BJ (cell line): ENCODE measurements at regions not wholly inside any gene's neighbourhood (a gene's known extent, or its start where the extent isn't known, plus 50 kb on each side); places are given as distances from the start of the nearest gene placed in this dataset.
"Not testable (repeated sequence)": the region's sequence is repeated elsewhere in the genome, so short reads cannot be mapped to it uniquely, and the experiment has no call there.

Experiments
- CTCF ChIA-PET: fragments of 350-600 bp; formaldehyde crosslinking; extraction: SDS; loops from one replicate; lab custom pipeline; 2021; ENCODE audit warnings: antibody characterized with exemption, inconsistent platforms; lab: Yijun Ruan, JAX
- POLR2A ChIA-PET: fragments of 300-600 bp; sonication (Branson Sonifier 250); formaldehyde crosslinking; extraction: SDS; loops from one replicate; lab custom pipeline; 2021; ENCODE audit warnings: antibody characterized with exemption; lab: Charles Lee
- DNase-seq: peaks from one replicate; pipeline ENCODE4 v3.0.0-alpha.2; 2011; ENCODE audit warnings: low read depth
- H3K27me3 ChIP-seq: 2 replicates; pipeline ENCODE4 v1.6.0; 2011; ENCODE audit warnings: low read length; ENCODE audit not compliant: control insufficient read depth, insufficient read depth
- H3K36me3 ChIP-seq: 2 replicates; pipeline ENCODE4 v1.5.1; 2011; ENCODE audit warnings: low read length; ENCODE audit not compliant: control insufficient read depth, insufficient read depth
- H3K4me3 ChIP-seq: 2 replicates; pipeline ENCODE4 v1.5.1; 2011; ENCODE audit warnings: low read depth, mild to moderate bottlenecking, control low read depth, low read length
- TF ChIP-seq, protein P1 (sequence below): IDR thresholded peaks from 2 replicates; pipeline ENCODE4 v1.5.1; 2011; ENCODE audit warnings: low read depth, mild to moderate bottlenecking, control low read depth, inconsistent platforms, low read length, moderate library complexity; ENCODE audit not compliant: insufficient read depth

DNA sequence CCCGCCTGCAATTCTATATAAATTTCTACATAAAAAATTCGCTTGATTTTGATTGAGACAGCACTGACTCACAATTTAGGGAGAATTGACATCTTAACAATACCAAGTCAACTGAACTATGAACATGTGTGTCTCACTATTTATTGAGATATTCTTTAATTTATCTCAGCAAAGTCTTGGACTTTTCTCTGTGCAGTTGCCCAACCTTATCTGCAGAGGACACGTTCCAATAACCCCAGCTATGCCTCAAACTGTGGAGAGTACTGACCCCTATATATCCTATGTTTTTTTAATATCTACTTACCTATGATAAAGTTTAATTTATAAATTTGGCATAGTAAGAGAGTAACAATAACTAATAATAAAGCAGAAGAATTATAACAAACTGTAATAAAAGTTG is 69.4 kb upstream of the PIP4K2A start:
- Histone ChIP-seq H3K4me3 (no peak overlapping the region), H3K27me3 (peaks cover 1% of the 10 kb centered on the region; the same call in 1 of the 2 replicates), H3K36me3 (no peaks in the 10 kb centered on the region)
- TF ChIP-seq, protein P1, sequence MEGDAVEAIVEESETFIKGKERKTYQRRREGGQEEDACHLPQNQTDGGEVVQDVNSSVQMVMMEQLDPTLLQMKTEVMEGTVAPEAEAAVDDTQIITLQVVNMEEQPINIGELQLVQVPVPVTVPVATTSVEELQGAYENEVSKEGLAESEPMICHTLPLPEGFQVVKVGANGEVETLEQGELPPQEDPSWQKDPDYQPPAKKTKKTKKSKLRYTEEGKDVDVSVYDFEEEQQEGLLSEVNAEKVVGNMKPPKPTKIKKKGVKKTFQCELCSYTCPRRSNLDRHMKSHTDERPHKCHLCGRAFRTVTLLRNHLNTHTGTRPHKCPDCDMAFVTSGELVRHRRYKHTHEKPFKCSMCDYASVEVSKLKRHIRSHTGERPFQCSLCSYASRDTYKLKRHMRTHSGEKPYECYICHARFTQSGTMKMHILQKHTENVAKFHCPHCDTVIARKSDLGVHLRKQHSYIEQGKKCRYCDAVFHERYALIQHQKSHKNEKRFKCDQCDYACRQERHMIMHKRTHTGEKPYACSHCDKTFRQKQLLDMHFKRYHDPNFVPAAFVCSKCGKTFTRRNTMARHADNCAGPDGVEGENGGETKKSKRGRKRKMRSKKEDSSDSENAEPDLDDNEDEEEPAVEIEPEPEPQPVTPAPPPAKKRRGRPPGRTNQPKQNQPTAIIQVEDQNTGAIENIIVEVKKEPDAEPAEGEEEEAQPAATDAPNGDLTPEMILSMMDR: no peak
- no peak for DNase-seq
- ChIA-PET POLR2A (no interaction called here), CTCF (no interaction called here)

DNA sequence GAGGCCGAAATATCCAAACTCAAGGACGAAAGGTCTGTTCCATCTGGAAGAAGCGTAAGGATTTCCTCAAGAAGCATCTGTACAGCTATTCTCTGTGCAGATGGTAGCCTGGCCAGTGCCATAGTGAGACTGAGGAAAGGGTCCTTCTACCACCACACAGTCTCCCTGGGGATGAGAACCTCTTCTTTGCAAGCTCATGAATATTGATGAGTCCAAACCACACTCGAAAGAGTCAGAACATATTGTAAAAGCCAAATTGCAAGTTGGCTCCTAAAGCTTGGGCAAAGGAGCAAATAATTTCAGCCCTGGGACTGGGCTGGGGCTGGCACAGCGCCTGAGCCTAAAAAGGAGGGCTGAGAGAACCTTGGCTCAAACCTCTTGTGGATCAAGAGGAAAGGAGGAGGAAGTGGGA is 66.1 kb upstream of the PIP4K2A start:
- Histone ChIP-seq H3K36me3 (no peaks in the 10 kb centered on the region), H3K27me3 (peaks cover 1% of the 10 kb centered on the region; the same call in 1 of the 2 replicates), H3K4me3 (no peak overlapping the region)
- TF ChIP-seq, protein P1: no peak
- DNase-seq: no peak
- POLR2A ChIA-PET: interaction anchor here (0.5 kb wide), 1 partner anchor 10 kb away, joined by 5 read pairs; no protein-coding TSS in a partner anchor
- CTCF ChIA-PET: interaction anchor here (1.3 kb wide), 1 partner anchor 13 kb away, joined by 3 read pairs; no protein-coding TSS in a partner anchor

DNA sequence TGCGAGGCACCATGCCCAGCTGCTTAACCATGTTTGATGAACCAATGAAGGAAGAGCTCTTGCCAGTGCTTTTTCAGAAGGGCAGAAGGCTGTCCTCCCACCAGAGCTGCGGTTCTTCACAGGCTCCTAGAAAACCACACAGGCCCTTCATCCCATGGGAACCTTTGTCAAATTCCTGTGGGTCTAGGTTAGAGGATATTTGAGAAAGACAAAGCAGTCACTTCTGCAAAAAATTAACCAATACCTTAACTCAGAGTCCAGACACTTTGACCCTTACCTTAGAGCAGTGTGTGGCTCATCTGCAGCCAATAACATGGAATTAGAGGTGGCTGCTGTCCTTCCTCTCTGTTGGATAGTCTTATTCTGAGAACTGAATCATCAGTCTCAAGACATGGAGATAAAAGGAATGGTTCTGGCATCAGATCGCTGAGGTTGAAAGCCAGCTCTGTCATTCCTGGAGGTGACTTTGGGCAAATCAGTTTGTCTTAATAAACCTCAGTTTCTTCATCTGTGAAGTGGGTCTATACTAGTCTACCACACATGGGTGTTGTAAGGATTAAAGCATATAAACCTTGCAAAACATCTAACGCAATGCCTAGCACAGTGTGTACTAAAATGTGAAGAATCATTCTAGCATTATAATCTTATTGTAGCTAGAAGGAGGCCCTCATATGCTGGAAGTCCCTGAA is 65.1 kb upstream of the PIP4K2A start:
- POLR2A ChIA-PET: no interaction called here
- no peak overlapping the region for H3K4me3 ChIP-seq
- no peaks in the 10 kb centered on the region for H3K36me3 ChIP-seq
- no peak for DNase-seq
- H3K27me3 ChIP-seq: peaks cover 1% of the 10 kb centered on the region; the same call in 1 of the 2 replicates
- CTCF ChIA-PET: interaction anchor here (1.3 kb wide), 1 partner anchor 14 kb away, joined by 3 read pairs; no protein-coding TSS in a partner anchor
- TF ChIP-seq, protein P1: no peak

DNA sequence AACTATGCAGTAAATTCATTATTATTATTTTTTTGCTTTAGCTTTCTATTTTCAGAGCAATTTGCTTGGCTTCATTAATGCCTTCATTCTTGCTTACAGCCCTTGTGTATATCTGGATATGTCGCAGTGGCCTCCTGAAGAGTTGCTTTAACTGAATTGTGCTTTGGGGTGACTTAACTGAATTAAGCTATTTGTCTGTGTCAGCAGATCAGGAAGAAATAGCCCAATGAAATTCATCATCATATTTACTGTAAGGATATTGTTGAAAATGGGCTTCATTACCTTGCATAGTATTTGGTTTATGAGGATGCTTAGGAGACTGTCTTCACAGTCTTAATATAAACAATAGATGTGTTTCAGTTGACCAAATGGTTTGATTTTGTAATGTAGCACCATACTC is 59.7 kb upstream of the PIP4K2A start:
- ChIA-PET CTCF (interaction anchor here (1.0 kb wide), 1 partner anchor 11 kb away, joined by 3 read pairs; no protein-coding TSS in a partner anchor), POLR2A (no interaction called here)
- H3K36me3 ChIP-seq: no peaks in the 10 kb centered on the region
- no peak overlapping the region for H3K4me3 ChIP-seq
- TF ChIP-seq, protein P1: no peak
- no peak for DNase-seq
- no peaks in the 10 kb centered on the region; the same call in 1 of the 2 replicates for H3K27me3 ChIP-seq

DNA sequence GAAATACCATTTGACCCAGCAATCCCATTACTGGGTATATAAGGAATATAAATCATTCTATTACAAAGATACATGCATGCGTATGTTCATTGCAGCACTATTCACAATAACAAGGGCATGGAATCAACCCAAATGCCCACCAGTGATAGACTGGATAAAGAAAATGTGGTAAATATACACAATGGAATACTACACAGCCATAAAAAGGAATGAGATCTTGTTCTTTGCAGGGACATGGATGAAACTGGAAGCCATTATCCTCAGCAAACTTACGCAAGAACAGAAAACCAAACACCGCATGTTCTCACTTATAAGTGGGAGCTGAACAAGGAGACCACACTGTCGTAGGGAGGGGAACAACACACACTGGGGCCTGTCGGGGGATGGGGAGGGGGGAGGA is 57.3 kb upstream of the PIP4K2A start:
- H3K4me3 ChIP-seq, CTCF ChIA-PET, POLR2A ChIA-PET, DNase-seq, H3K36me3 ChIP-seq, H3K27me3 ChIP-seq: not testable (repeated sequence)
